ENCODE measurements at regions not wholly inside any gene's neighbourhood (a gene's known extent, or its start where the extent isn't known, plus 50 kb on each side); places are given as distances from the start of the nearest gene placed in this dataset.

DNA sequence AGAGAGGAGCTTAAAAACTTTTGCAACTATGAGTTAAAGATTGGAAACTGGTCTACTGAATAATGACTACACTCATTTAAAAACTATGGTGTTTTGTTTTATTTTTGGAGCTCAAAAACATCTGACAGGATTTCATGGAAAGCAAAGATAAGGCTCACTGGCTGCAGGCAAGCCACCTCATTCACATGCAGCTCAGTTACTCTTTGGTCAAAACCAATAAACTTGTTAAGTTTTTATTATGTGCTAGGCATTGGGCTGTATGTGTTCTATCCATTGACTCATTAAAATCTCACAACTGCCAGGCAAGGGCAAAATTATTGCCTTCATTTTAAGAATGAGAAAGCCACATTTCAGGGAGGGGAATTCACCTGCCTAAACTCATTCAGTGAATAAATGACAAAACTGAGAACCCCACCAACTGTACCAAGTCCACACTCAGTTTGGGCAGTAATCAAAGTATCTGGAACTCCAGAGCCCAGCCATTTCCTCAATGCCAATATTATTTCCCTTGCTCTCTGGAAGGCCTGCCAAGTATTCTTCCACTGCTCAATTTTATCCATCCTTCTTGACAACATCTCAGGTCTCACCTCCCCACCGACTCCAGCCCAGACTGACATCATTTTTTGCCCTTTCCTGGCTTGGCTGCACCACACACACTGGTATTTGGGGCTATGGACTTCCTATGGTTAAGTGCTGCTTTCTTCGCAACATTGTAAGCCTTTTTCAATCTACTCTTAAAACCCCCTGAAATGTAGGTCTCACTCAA lies 401.1 kb upstream of the NFIA start:
- DNase-seq (ENCODE audit: low read depth) (no peak), FAIRE-seq (no peak)
- H3K36me3 ChIP-seq (ENCODE audit: control insufficient read depth, insufficient read depth, low read length), result no peaks in the 10 kb centered on the region
- no peaks in the 10 kb centered on the region for H3K27me3 ChIP-seq (ENCODE audit: control insufficient read depth, insufficient read depth, low read length)
- TF ChIP-seq CTCF (IDR thresholded peaks at IDR 0.05; ENCODE audit: insufficient read depth, low read length, severe bottlenecking), result no peak
- H3K4me3 ChIP-seq (ENCODE audit: low read depth, low read length), result no peak overlapping the region

DNA sequence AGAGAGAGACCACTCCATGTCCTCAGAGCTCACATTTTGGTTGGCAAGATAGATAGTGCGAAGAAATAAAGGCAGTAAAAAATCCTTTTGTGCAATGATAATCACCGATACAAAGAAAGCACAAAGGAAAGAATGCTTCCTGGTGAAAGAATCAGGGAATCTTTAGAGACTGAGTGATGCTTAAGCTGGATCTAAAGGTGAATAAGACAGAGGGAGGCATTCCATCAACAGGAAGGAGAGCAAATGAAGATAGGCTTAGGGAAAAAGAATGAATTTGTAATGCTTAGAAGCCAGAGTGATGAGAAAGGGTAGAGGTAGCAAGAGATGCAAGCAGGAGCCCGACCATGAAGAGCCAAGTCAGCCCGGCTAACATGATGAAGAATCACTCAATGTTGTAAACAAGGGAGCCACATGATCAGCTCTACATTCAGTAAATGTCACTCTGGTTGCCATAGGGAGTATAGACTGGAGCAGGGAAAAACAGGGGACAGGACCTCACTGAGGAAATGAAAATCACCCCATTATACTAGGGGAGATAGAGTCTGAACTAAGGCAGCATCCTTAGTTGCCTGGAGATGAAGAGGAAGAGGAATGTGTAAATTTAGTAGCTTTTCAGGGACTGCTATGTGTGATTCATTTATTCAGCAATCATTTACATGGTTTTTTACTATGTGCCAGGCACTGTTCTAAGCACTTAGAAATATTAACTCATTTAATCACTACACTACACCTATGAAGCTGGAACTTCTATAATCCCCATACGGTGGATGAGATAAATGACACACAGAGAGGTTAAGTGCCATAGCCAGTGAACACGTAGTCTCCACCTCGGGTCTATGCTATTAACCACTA lies 402.6 kb upstream of the NFIA start:
- no peaks in the 10 kb centered on the region for H3K27me3 ChIP-seq (ENCODE audit: control insufficient read depth, insufficient read depth, low read length)
- H3K36me3 ChIP-seq (ENCODE audit: control insufficient read depth, insufficient read depth, low read length), result no peaks in the 10 kb centered on the region
- TF ChIP-seq CTCF (IDR thresholded peaks at IDR 0.05; ENCODE audit: insufficient read depth, low read length, severe bottlenecking), result no peak
- DNase-seq (ENCODE audit: low read depth) (no peak), FAIRE-seq (no peak)
- H3K4me3 ChIP-seq (ENCODE audit: low read depth, low read length), result no peak overlapping the region

DNA sequence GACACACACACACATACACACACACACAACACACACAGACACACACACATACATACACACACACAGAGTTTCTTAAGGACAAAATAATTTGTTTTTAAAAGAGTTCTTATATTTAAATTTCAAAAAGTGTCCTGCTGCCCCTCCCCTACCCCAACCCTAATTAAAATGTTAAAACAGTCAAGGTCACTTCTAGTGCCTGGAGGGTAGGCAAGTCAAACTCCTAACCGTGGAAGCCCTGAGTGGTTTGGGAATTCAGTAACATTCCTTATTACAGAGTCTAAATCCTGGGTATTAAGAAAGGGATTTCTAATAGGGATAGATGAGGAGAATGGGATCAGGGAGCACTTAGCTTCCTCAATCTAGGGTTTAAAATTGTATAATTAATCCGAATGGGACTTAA lies 403.6 kb upstream of the NFIA start:
- DNase-seq (ENCODE audit: low read depth) (no peak), FAIRE-seq (no peak)
- Histone ChIP-seq H3K4me3 (ENCODE audit: low read depth, low read length) (no peak overlapping the region), H3K27me3 (ENCODE audit: control insufficient read depth, insufficient read depth, low read length) (no peaks in the 10 kb centered on the region), H3K36me3 (ENCODE audit: control insufficient read depth, insufficient read depth, low read length) (no peaks in the 10 kb centered on the region)
- TF ChIP-seq CTCF (IDR thresholded peaks at IDR 0.05; ENCODE audit: insufficient read depth, low read length, severe bottlenecking), result no peak

DNA sequence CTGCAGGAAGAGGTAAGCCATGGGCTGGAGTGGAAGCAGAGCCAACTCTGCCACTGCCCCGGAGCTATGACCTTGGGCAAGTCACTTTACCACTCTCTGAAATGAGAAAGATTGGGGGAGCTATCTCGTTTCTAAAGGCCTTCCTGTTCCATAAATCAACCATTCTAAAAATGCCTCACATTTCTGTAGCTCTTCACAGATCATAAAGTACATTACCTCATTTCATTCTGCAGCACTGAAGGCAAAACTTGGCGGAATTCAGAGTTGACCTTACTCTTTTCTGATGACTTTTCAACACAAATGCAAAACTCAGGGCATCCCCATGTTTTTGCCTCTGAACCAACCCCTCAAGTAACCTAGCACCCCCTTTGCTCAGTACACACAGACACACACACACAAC lies 404.0 kb upstream of the NFIA start:
- Histone ChIP-seq H3K4me3 (ENCODE audit: low read depth, low read length) (no peak overlapping the region), H3K36me3 (ENCODE audit: control insufficient read depth, insufficient read depth, low read length) (no peaks in the 10 kb centered on the region), H3K27me3 (ENCODE audit: control insufficient read depth, insufficient read depth, low read length) (no peaks in the 10 kb centered on the region)
- no peak for DNase-seq (ENCODE audit: low read depth)
- FAIRE-seq, result no peak
- TF ChIP-seq CTCF (IDR thresholded peaks at IDR 0.05; ENCODE audit: insufficient read depth, low read length, severe bottlenecking), result no peak

DNA sequence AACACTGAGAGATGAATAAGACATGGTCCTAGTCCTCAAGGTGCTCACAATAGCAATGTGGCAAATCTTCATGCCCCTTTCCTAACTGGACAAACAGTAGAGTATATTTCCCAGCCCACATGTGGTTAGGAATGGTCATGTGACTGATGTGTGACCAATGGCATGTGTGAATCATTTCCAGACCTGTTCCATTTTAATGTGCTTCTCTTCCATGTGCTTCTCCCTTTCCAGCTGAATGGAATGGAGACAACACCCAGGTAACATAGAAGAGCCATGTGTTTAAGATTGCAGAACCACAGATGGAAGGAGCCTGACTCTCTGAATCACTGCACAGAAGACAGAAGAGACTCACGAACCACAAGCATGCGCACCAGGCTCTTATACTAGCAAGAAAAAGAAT lies 409.9 kb upstream of the NFIA start:
- no peaks in the 10 kb centered on the region for H3K27me3 ChIP-seq (ENCODE audit: control insufficient read depth, insufficient read depth, low read length)
- H3K36me3 ChIP-seq (ENCODE audit: control insufficient read depth, insufficient read depth, low read length), result no peaks in the 10 kb centered on the region
- TF ChIP-seq CTCF (IDR thresholded peaks at IDR 0.05; ENCODE audit: insufficient read depth, low read length, severe bottlenecking), result no peak
- DNase-seq (ENCODE audit: low read depth), result no peak
- H3K4me3 ChIP-seq (ENCODE audit: low read depth, low read length), result no peak overlapping the region
- no peak for FAIRE-seq

Measured in bronchial epithelial cell (primary cell).